Omental fat pad (tissue), 3 donors: ENCODE measurements at regions not wholly inside any gene's neighbourhood (a gene's known extent, or its start where the extent isn't known, plus 50 kb on each side); places are given as distances from the start of the nearest gene placed in this dataset.

ENCODE experiments used
- ATAC-seq: fragments of 150-250 bp; one replicate; pipeline ENCODE4 v1.9.1; 2016; ENCODE audit warnings: mild to moderate bottlenecking, moderate library complexity; ENCODE audit not compliant: low FRiP score
- DNase-seq: peaks from one replicate; pipeline ENCODE4 v3.0.0-alpha.2; 2019; ENCODE audit warnings: low spot score
- TF ChIP-seq, protein P1 (sequence below), 3 donors: fragments of 450-650 bp; IDR thresholded peaks; one replicate each; pipeline ENCODE4 v1.5.1; 2016 to 2017; ENCODE audit warnings: antibody characterized with exemption in 3 of 3, mild to moderate bottlenecking in 3 of 3, moderate library complexity in 2 of 3

DNA sequence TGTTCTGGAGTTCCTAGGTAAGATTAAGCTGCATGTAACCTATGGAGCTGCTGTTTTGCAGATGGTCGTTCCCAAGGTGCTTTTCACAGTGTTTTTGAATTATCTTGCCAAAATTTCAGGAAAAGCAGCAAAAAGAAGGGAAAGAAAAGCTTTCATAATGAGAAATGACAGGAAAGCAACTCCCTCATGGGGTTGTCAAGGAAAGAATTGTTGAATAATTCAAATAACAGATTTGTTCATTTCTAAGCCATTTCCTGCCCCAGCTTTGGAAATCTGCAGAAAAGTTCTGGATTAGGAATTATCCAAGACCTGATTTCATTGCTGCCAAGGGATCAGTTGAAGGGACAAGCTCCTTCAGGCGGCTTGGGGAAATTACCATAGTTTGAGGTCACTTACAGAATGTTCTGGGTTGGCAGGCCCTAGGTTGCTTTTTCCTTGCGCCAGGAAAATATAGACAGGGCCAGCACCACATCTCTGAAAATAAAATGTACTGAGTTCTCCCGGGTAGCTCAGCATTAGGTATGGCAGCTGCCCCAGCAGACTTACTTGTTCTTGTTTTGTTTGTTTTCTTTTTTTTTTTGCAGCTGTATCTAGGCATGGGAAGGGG, 354.7 kb downstream of the STIM2 start:
- DNase-seq (no peak), ATAC-seq (no peak)
- TF ChIP-seq, protein P1, sequence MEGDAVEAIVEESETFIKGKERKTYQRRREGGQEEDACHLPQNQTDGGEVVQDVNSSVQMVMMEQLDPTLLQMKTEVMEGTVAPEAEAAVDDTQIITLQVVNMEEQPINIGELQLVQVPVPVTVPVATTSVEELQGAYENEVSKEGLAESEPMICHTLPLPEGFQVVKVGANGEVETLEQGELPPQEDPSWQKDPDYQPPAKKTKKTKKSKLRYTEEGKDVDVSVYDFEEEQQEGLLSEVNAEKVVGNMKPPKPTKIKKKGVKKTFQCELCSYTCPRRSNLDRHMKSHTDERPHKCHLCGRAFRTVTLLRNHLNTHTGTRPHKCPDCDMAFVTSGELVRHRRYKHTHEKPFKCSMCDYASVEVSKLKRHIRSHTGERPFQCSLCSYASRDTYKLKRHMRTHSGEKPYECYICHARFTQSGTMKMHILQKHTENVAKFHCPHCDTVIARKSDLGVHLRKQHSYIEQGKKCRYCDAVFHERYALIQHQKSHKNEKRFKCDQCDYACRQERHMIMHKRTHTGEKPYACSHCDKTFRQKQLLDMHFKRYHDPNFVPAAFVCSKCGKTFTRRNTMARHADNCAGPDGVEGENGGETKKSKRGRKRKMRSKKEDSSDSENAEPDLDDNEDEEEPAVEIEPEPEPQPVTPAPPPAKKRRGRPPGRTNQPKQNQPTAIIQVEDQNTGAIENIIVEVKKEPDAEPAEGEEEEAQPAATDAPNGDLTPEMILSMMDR (IDR thresholded peaks at IDR 0.05) = no peak

DNA sequence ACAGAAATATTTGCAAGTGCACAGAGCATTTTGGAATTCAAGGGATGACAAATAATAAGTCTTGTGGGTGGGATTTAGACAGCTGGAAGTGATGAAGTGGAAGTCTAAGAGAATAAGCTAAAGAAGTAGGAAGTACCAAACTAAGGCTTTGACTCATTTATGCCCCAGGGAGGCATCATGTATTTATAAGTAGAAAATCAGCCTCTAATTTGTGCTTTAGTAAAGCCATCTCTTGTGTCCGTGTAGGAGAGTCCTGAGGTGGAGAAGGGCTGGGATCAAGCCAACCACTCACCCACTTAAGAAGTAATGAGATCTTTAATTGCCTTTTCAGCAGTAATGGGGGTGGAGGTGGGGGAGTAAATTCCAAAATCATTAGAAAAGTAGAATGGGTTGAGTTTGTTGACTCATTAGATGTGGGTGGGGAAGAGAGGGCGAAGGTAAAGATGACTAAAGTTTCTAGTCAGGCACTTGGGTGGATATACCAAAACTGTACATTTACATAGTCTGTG, 356.7 kb downstream of the STIM2 start:
- DNase-seq (no peak), ATAC-seq (peak; percentile 76)
- TF ChIP-seq, protein P1 (IDR thresholded peaks at IDR 0.05) = no peak

DNA sequence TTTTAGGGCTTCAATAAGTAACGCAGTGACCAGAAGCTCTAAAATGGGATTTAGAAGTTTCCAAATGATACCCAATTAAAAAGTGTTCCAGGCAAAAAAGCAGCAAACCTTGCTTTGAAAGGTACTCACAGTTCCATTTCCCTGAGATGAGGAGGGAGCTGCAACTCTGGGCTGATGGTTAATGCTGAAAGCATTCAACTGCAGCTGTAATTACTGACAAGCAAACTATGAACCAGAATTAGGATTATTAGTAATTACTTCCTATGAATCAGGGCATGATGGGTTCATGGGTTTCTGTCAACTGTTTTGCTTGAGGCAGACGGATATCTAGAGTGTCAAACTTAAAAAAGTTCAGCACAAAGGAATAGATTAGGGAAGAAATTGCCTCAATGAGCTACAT, 357.4 kb downstream of the STIM2 start:
- ATAC-seq (peak; percentile 57), DNase-seq (no peak)
- TF ChIP-seq, protein P1 (IDR thresholded peaks at IDR 0.05) = no peak

DNA sequence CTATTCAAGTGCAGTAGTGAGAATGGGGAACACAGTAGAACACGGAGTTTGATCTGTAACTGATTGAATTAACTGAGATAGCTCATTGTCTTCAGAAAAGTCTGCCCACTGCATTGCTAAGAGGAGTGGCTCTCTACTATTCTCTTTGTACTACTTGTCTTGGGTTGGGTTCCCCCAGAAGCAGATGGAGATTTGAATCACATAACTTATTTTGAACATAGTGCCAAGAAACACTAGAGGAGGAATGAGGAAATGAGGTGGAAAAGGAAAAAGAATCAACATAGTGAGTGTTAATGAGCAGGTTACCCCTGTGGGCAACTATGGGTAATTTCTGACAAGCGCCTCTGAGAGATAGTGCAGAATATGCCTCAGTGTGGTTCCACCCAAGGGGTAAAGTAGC, 362.7 kb downstream of the STIM2 start:
- no peak for DNase-seq
- TF ChIP-seq, protein P1 (IDR thresholded peaks at IDR 0.05) = no peak
- no peak for ATAC-seq

DNA sequence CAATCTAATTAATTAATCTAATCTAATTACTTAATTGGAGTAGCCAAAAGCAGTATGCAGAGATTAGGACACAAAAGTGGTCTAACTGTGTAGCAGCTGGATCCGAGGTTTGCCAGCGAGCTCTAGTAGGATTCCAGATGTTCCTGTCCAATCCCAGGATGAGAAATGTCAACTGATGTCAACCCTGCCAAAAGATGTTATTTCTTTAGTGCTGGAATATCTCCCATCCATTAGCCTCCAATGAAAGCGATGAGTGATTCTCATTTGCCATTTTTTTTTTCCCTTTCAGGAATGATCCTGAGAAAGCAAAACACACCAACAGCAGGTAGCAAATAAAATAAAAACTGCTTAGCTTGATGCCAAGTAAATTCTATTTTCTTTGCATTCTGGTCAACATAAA, 372.9 kb downstream of the STIM2 start:
- TF ChIP-seq, protein P1 (IDR thresholded peaks at IDR 0.05) = no peak
- DNase-seq (no peak), ATAC-seq (no peak)

DNA sequence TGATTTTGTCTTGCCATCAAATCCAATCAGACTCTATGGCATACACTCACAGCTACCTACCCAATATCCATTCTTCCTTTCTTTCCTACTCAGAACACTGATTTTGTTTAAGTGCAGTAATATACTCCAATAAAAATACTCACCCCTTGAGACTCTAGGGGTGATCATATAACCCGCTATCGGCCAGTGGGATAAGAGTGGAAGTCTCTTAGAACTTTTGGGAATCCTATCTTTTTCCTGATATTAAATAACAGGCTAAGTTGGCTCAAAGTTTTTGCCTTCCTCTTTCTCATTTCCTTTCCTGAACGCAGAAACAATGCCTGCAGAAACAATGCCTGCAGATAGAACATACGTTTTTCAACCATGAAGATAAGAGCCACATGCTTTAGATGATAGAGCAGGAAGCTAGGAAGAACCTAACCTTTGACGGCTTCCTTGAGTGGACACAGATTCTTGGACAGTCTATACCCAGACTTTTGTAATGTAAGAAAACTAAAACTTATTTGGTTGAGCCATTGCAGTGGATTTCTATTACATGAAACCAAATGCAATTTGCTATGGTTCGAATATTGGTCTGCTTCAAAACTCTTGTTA, 373.8 kb downstream of the STIM2 start:
- TF ChIP-seq, protein P1 (IDR thresholded peaks at IDR 0.05) = no peak
- DNase-seq (no peak), ATAC-seq (no peak)

DNA sequence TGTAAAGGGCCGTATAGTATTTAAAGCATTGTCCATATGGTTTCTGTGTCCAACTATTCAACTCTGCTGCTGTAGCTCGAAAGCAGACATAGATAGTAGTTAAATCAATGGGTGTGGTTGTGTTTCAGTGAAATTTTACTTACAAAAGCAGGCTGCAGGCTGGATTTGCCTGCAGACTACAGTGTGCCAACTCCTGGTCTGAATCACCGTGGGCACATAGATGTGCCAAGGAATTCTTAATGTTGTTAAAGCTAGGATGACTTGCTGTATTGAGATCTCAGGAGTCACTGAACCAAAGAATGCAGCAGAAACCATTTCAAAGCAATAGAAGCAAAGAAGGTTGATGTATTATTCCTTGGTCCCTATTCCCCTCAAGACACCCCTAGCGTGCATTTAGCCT, 379.0 kb downstream of the STIM2 start:
- DNase-seq (no peak), ATAC-seq (peak; percentile 95)
- TF ChIP-seq, protein P1 (IDR thresholded peaks at IDR 0.05) = no peak
